ENCODE measurements at regions not wholly inside any gene's neighbourhood (a gene's known extent, or its start where the extent isn't known, plus 50 kb on each side); places are given as distances from the start of the nearest gene placed in this dataset.

GRCh38 chr6:102517506-102517905 is 1124.0 kb downstream of the GRIK2 start:
- Histone ChIP-seq H3K79me2 (ENCODE audit: control insufficient read depth, insufficient read depth, low read length) (no peaks in the 10 kb centered on the region), H3K27ac (ENCODE audit: extremely low read depth, low read depth, low read length) (no peak overlapping the region), H3K4me3 (no peak overlapping the region), H3K9me1 (ENCODE audit: control insufficient read depth, insufficient read depth, low read length) (no peaks in the 10 kb centered on the region), H3K27me3 (ENCODE audit: control insufficient read depth in 2 of 2, insufficient read depth in 2 of 2, low read length in 2 of 2) (no peaks in the 10 kb centered on the region), H3K4me2 (ENCODE audit: insufficient read depth, low read length) (no peak overlapping the region), H3K36me3 (ENCODE audit: control insufficient read depth, insufficient read depth, low read length) (no peaks in the 10 kb centered on the region), H4K20me1 (replicated peaks; ENCODE audit: control insufficient read depth, insufficient read depth, low read length) (no peaks in the 10 kb centered on the region), H3K9me3 (replicated peaks; ENCODE audit: control insufficient read depth, insufficient read depth, low read depth, low read length) (no peaks in the 10 kb centered on the region; the same call in 1 of the 2 replicates), H3K9ac (ENCODE audit: insufficient read depth in 1 of 2, low read depth in 2 of 2, low read length in 2 of 2) (no peak overlapping the region), H3K4me1 (replicated peaks in 1 of 2; ENCODE audit: control insufficient read depth in 2 of 2, insufficient read depth in 2 of 2, low read length in 2 of 2) (no peaks in the 10 kb centered on the region), H2AFZ (ENCODE audit: low read depth, low read length) (no peak overlapping the region)
- ATAC-seq (no peak), DNase-seq (ENCODE audit: extremely low read depth in 1 of 4, low spot score in 3 of 4) (no peak), FAIRE-seq (no peak)
- intact Hi-C loops (cut with micrococcal nuclease) (no loop called here), in situ Hi-C loops (cut with MboI) (no loop called here)
- BruUV-seq (replicated peaks): no TSS peak
- ChIA-PET POLR2A (no interaction called here), CTCF (ENCODE audit: low intra/inter-chr PET ratio) (no interaction called here)
- 2% methylated on average over 3 of the region's 3 CpGs for WGBS (ENCODE audit: insufficient coverage, low coverage, missing lambda C conversion rate)
- TF ChIP-seq E2F3 (CRISPR knock-in tag; IDR thresholded peaks at IDR 0.05): no peak
- TF ChIP-seq ZNF655 (CRISPR knock-in tag; IDR thresholded peaks at IDR 0.05): no peak
- TF ChIP-seq ZNF561 (CRISPR knock-in tag; conservative IDR thresholded peaks at IDR 0.05): no peak
- no peak for TF ChIP-seq THAP7 (CRISPR knock-in tag; IDR thresholded peaks at IDR 0.05)
- no peak for TF ChIP-seq GATA2 (CRISPR knock-in tag; IDR thresholded peaks at IDR 0.05)
- TF ChIP-seq BCL6 (CRISPR knock-in tag; IDR thresholded peaks at IDR 0.05): no peak
- no peak for TF ChIP-seq HDAC6 (IDR thresholded peaks at IDR 0.05; ENCODE audit: low read depth, low read length)
- TF ChIP-seq, protein P1, sequence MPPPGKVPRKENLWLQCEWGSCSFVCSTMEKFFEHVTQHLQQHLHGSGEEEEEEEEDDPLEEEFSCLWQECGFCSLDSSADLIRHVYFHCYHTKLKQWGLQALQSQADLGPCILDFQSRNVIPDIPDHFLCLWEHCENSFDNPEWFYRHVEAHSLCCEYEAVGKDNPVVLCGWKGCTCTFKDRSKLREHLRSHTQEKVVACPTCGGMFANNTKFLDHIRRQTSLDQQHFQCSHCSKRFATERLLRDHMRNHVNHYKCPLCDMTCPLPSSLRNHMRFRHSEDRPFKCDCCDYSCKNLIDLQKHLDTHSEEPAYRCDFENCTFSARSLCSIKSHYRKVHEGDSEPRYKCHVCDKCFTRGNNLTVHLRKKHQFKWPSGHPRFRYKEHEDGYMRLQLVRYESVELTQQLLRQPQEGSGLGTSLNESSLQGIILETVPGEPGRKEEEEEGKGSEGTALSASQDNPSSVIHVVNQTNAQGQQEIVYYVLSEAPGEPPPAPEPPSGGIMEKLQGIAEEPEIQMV (tag; conservative IDR thresholded peaks at IDR 0.05; ENCODE audit: low read depth): no peak
- no peak for TF ChIP-seq CBX2 (IDR thresholded peaks at IDR 0.05; ENCODE audit: insufficient read depth, low read length, poor library complexity, severe bottlenecking)
